ENCODE measurements at regions not wholly inside any gene's neighbourhood (a gene's known extent, or its start where the extent isn't known, plus 50 kb on each side); places are given as distances from the start of the nearest gene placed in this dataset.

- no peak for DNase-seq (ENCODE audit: low read depth in 4 of 4, low spot score in 2 of 4)
Observed at GRCh38 chr9:24488896-24489295, 56.8 kb downstream of the IZUMO3 start.

DNA sequence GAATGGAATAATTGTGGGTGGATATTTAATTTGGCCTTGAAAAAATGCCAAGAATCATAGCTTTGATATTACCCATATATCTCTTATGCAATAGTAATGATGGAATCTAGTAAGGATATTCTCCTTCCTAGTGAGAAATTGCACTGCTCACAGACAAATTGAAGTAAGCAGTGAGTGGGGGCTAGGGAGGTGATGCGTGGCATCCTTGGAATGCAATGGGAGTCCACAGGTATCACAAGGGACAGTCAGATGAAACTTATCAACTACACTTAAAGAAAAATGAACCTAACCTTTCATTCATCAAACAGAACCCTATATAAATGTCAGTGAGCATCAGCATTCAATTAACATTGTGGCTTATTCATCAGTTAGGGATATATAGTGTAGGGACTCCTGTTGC is 57.8 kb downstream of the IZUMO3 start:
- DNase-seq (ENCODE audit: low read depth in 4 of 4, low spot score in 2 of 4): no peak

GRCh38 chr9:24487250-24487861 is 58.3 kb downstream of the IZUMO3 start:
- no peak for DNase-seq (ENCODE audit: low read depth in 4 of 4, low spot score in 2 of 4)

- DNase-seq (ENCODE audit: low read depth in 4 of 4, low spot score in 2 of 4): peak; percentile 20 to 48 (median 31)
Observed at GRCh38 chr9:24479361-24480059, 66.2 kb downstream of the IZUMO3 start.

GRCh38 chr9:24464319-24464951 is 81.3 kb downstream of the IZUMO3 start:
- DNase-seq (ENCODE audit: low read depth in 4 of 4, low spot score in 2 of 4): no peak

DNA sequence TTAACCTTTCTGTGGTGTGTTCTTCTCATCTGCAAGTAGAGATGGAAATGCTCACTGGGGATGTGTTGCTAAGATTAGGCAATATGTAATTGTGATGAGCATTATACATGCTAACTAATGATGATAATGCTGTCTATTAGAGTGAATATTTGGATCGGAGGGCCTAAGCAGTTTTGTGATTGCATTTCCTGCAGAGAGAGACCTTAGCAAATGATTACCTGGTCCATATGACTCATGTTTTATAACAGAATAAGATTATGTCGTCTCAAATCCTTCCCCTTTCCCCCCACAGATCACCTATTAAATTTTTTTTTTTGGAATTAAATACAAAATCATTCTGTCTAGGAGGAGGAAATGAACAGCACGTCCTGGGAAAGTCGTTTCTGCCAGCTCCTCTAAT is 82.7 kb downstream of the IZUMO3 start:
- DNase-seq (ENCODE audit: low read depth in 4 of 4, low spot score in 2 of 4): no peak

DNA sequence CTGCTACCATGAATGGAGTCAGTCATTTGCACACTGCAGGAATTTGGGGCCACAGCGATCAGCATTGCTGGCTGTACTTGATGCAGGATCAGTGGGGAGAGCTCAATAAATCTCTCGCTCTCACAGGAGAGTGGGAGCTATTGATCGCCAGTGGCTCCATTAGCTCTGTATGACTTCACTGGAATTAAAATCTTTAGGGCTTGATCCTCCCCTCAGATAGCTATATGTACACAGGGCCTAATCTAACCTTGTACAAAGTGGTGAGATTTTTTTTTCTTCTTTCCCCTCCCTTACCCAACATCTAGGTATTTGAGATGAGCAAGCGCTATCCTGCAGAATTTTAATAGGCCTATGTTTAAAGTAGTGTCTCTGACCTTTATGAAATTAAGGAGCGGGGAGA is 84.9 kb downstream of the IZUMO3 start:
- no peak for DNase-seq (ENCODE audit: low read depth in 4 of 4, low spot score in 2 of 4)

GRCh38 chr9:24459953-24460352 is 85.7 kb downstream of the IZUMO3 start:
- DNase-seq (ENCODE audit: low read depth in 4 of 4, low spot score in 2 of 4): no peak

GRCh38 chr9:24451346-24451745 is 94.4 kb downstream of the IZUMO3 start:
- DNase-seq (ENCODE audit: low read depth in 4 of 4, low spot score in 2 of 4): no peak

DNA sequence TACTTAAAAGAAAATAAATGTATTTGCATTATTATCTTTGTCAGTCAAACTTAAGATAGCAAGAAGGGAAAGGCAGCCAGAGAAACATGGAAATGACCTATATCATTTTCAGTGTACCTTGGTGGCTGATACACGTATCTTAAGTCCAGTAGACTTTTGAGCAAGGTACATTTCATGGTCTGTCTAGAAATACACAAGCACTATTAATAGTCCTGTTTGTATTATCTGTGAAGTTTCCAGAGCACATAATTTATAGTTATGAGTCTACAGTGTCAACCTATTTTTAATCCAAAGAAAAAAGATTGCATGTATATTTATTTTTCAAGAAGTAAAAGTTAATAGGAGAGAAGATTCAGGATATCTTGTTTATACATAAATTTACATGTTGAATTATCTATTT is 95.7 kb downstream of the IZUMO3 start:
- DNase-seq (ENCODE audit: low read depth in 4 of 4, low spot score in 2 of 4): no peak

DNA sequence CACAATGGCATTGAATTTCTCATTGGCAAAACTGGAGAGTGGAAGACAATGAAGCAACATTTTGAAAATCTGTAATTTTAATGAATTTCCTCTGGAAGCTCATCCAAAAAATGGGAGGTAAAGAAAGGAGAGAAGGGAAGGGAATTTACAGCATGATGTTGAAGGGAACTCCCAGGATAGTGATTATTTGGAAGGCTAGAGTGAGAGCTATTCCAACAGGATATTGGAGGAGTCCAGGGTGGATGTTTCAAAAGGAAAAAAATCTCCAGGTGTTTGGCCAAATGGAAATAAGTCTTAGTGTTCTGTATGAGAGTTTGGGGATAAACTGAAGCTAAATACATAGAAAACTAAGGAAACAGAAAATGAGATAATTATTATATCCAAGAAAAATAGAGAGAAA is 106.2 kb downstream of the IZUMO3 start:
- no peak for DNase-seq (ENCODE audit: low read depth in 4 of 4, low spot score in 2 of 4)

DNA sequence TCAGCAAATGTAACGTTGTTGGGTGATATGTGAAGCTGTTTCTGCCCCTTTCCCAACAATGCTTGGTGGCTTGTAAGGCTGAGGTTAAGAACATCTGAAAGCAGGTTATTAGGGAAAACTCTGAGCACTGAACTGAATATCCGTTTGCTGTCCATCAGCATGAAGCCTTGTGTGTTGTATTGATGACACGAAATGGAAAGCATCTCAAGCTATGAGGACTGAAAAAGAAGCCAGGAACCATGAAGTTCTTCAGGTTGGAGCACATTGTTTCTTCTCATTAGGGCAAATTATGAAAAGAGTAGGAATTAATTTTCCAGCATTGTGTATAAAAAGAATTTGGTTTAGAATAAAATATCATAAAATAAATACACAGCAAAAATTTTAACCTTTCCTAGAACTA is 106.8 kb downstream of the IZUMO3 start:
- DNase-seq (ENCODE audit: low read depth in 4 of 4, low spot score in 2 of 4): no peak

- DNase-seq (ENCODE audit: low read depth in 4 of 4, low spot score in 2 of 4): no peak
Observed at GRCh38 chr9:24436761-24437160, 108.9 kb downstream of the IZUMO3 start.

GRCh38 chr9:24434183-24434582 is 111.5 kb downstream of the IZUMO3 start:
- no peak for DNase-seq (ENCODE audit: low read depth in 4 of 4, low spot score in 2 of 4)

GRCh38 chr9:24416136-24416535 is 129.6 kb downstream of the IZUMO3 start:
- DNase-seq (ENCODE audit: low read depth in 4 of 4, low spot score in 2 of 4): no peak

DNA sequence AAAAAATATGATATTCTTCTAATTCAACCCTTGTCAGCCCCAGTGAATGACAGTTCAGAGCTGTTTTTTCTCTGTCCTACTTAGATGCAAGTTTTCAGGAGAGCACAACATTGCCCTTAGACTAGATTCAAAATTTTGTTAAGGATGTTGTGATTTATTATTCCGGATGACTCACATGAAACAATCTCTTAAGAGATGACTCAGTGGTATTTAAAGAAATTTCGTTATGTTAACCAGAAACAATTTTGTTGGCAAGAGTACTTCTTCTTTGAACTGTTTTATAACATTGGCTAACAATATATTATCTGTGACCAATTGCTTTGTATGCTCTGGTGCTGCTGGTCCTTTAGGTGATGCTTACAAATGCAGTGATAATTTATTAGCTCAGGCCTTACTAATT is 132.0 kb downstream of the IZUMO3 start:
- no peak for DNase-seq (ENCODE audit: low read depth in 4 of 4, low spot score in 2 of 4)

DNA sequence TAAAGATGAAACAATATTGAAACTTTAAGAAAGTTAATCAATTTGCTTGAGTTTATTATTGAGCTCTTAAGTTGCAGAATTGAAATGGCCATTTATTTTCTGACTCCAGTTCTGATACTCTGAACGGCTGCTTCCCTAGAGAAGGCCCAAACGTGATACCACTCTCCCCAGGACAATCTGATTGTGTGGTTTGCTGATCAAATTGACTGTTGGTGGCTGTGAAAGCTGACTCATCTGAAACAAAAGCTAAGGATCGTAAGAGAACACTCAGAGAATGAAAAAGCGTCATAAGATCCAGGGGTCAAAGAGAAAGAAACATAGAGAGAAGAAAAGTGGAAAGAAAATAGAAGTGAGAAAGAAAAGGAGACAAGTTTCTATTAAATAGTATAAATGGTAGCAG is 147.2 kb downstream of the IZUMO3 start:
- no peak for DNase-seq (ENCODE audit: low read depth in 4 of 4, low spot score in 2 of 4)

- DNase-seq (ENCODE audit: low read depth in 4 of 4, low spot score in 2 of 4): no peak
Observed at GRCh38 chr9:24391095-24391494, 154.6 kb downstream of the IZUMO3 start.

- no peak for DNase-seq (ENCODE audit: low read depth in 4 of 4, low spot score in 2 of 4)
Observed at GRCh38 chr9:24385077-24385476, 160.6 kb downstream of the IZUMO3 start.

DNA sequence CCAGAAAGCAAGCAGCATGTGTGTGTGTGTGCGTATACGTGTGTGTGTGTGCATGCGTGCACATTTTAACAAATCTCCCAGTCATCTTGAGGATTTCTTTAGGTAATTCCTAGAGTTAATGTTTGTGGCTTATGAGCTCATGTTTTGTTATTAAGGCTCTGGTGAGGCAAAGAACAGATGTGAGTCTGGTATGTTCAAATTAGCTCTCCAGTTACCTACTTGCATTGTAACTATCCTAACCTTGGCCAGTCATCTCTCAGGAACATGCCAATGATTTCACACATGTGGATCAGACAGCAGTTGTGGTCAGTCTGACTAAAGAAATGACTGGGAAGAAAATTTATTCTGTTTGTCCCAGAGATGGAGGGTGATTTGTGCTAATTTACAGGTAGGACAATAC is 163.1 kb downstream of the IZUMO3 start:
- no peak for DNase-seq (ENCODE audit: low read depth in 4 of 4, low spot score in 2 of 4)

DNA sequence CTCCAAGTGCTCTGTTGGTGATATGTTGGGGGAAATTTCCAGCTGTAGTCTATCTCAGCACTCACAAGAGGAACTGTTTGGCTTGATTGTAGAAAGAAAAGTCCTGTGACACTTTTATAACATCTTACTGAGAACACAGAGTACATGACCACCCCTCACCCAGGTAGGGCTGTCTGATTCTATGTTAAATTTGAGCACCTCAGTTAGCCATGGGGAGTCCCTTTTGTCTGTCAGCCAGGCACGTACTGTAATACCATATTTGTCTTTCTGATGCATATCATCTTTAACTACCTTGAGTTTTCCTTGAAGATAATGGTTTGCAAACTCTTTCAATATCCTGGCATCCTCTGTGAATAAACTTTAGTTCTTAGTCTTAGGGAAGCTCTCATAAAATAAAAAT is 164.5 kb downstream of the IZUMO3 start:
- DNase-seq (ENCODE audit: low read depth in 4 of 4, low spot score in 2 of 4): no peak

GRCh38 chr9:24359046-24359445 is 186.7 kb downstream of the IZUMO3 start:
- no peak for DNase-seq (ENCODE audit: low read depth in 4 of 4, low spot score in 2 of 4)
